Activated naive CD8-positive, alpha-beta T cell treated with anti-CD3 and anti-CD28 coated beads for 36 hours (primary cell): ENCODE measurements at regions not wholly inside any gene's neighbourhood (a gene's known extent, or its start where the extent isn't known, plus 50 kb on each side); places are given as distances from the start of the nearest gene placed in this dataset.
"Not testable (repeated sequence)": the region's sequence is repeated elsewhere in the genome, so short reads cannot be mapped to it uniquely, and the experiment has no call there.

Experiments used
- DNase-seq: peaks from one replicate; pipeline ENCODE4 v3.0.0; 2021
- H3K27ac Mint-ChIP-seq: one replicate; pipeline ENCODE4 v1.8.0; 2022; ENCODE audit warnings: mild to moderate bottlenecking, moderate library complexity, mixed read lengths
- H3K27me3 Mint-ChIP-seq: one replicate; pipeline ENCODE4 v1.8.0; 2022; ENCODE audit warnings: mild to moderate bottlenecking, mixed read lengths
- H3K36me3 Mint-ChIP-seq: one replicate; pipeline ENCODE4 v1.8.0; 2021; ENCODE audit warnings: mild to moderate bottlenecking, mixed read lengths
- H3K4me1 Mint-ChIP-seq: one replicate; pipeline ENCODE4 v1.8.0; 2021; ENCODE audit warnings: mixed read lengths
- H3K4me3 Mint-ChIP-seq: one replicate; pipeline ENCODE4 v1.8.0; 2022; ENCODE audit warnings: mild to moderate bottlenecking, moderate library complexity, mixed read lengths
- H3K9me3 Mint-ChIP-seq: one replicate; pipeline ENCODE4 v1.8.0; 2022; ENCODE audit warnings: mixed read lengths

GRCh38 chr13:104526561-104526960, 1460.3 kb upstream of the SLC10A2 start:
- Mint-ChIP-seq H3K36me3 (no peaks in the 10 kb centered on the region), H3K4me3 (no peak overlapping the region), H3K27me3 (no peaks in the 10 kb centered on the region), H3K4me1 (no peaks in the 10 kb centered on the region), H3K9me3 (no peaks in the 10 kb centered on the region), H3K27ac (no peak overlapping the region)
- no peak for DNase-seq

- H3K4me3 Mint-ChIP-seq: no peak overlapping the region
- no peaks in the 10 kb centered on the region for H3K27me3 Mint-ChIP-seq
- DNase-seq: no peak
- no peaks in the 10 kb centered on the region for H3K4me1 Mint-ChIP-seq
- no peak overlapping the region for H3K27ac Mint-ChIP-seq
- H3K9me3 Mint-ChIP-seq: no peaks in the 10 kb centered on the region
- no peaks in the 10 kb centered on the region for H3K36me3 Mint-ChIP-seq
Measured at GRCh38 chr13:104525467-104525866, 1459.2 kb upstream of the SLC10A2 start.

GRCh38 chr13:104522235-104523072, 1456.2 kb upstream of the SLC10A2 start:
- DNase-seq: no peak
- Mint-ChIP-seq H3K4me3 (no peak overlapping the region), H3K27me3 (no peaks in the 10 kb centered on the region), H3K27ac (no peak overlapping the region), H3K36me3 (no peaks in the 10 kb centered on the region), H3K4me1 (no peaks in the 10 kb centered on the region), H3K9me3 (no peaks in the 10 kb centered on the region)

GRCh38 chr13:104510422-104510821, 1444.2 kb upstream of the SLC10A2 start:
- no peaks in the 10 kb centered on the region for H3K9me3 Mint-ChIP-seq
- no peak for DNase-seq
- H3K27me3 Mint-ChIP-seq: no peaks in the 10 kb centered on the region
- no peak overlapping the region for H3K27ac Mint-ChIP-seq
- H3K4me1 Mint-ChIP-seq: no peaks in the 10 kb centered on the region
- no peak overlapping the region for H3K4me3 Mint-ChIP-seq
- H3K36me3 Mint-ChIP-seq: no peaks in the 10 kb centered on the region

DNA sequence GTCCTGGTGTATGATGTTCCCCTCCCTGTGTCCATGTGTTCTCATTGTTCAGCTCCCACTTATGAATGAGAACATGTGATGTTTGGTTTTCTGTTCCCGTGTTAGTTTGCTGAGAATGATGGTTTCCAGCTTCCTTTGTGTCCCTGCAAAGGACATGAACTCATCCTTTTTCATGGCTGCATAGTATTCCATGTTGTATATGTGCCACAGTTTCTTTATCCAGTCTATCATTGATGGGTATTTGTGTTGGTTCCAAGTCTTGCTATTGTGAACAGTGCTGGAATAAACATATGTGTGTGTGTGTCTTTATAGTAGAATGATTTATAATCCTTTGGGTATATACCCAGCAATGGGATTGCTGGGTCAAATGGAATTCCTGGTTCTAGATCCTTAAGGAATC, 1427.3 kb upstream of the SLC10A2 start:
- not testable (repeated sequence) for H3K36me3 Mint-ChIP-seq, H3K4me3 Mint-ChIP-seq, DNase-seq, H3K27ac Mint-ChIP-seq, H3K9me3 Mint-ChIP-seq, H3K4me1 Mint-ChIP-seq, H3K27me3 Mint-ChIP-seq

DNA sequence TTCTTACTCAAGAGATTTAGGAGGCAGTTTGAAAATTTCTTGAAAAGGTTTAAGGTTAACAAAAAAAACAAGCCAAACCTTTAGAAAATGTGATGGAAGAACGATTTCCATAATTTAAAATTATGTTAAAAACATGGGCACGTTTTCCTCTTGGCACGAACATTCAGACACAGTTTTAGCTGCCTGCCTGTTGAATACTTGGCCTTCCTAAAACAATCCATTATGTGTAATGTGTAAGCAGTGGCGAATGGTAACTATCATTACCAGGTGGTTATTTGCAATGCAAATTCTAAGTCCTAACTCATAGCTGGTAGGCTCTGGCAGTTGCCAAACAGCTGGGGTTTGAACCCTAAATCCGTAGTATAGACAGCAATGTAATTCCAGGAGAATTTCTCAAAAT, 1425.7 kb upstream of the SLC10A2 start:
- no peak overlapping the region for H3K4me3 Mint-ChIP-seq
- H3K9me3 Mint-ChIP-seq: peaks cover 9% of the 10 kb centered on the region
- DNase-seq: no peak
- no peaks in the 10 kb centered on the region for H3K27me3 Mint-ChIP-seq
- no peaks in the 10 kb centered on the region for H3K36me3 Mint-ChIP-seq
- no peaks in the 10 kb centered on the region for H3K4me1 Mint-ChIP-seq
- H3K27ac Mint-ChIP-seq: no peak overlapping the region

GRCh38 chr13:104487006-104487405, 1420.8 kb upstream of the SLC10A2 start:
- no peak overlapping the region for H3K27ac Mint-ChIP-seq
- H3K4me3 Mint-ChIP-seq: no peak overlapping the region
- H3K4me1 Mint-ChIP-seq: no peaks in the 10 kb centered on the region
- H3K36me3 Mint-ChIP-seq: no peaks in the 10 kb centered on the region
- DNase-seq: no peak
- no peaks in the 10 kb centered on the region for H3K27me3 Mint-ChIP-seq
- H3K9me3 Mint-ChIP-seq: no peaks in the 10 kb centered on the region

- no peak for DNase-seq
- H3K27me3 Mint-ChIP-seq: no peaks in the 10 kb centered on the region
- no peak overlapping the region for H3K4me3 Mint-ChIP-seq
- H3K36me3 Mint-ChIP-seq: no peaks in the 10 kb centered on the region
- no peaks in the 10 kb centered on the region for H3K9me3 Mint-ChIP-seq
- no peak overlapping the region for H3K27ac Mint-ChIP-seq
- no peaks in the 10 kb centered on the region for H3K4me1 Mint-ChIP-seq
Measured at GRCh38 chr13:104485571-104485970, 1419.4 kb upstream of the SLC10A2 start.

GRCh38 chr13:104483631-104484030, 1417.4 kb upstream of the SLC10A2 start:
- no peak overlapping the region for H3K27ac Mint-ChIP-seq
- no peak for DNase-seq
- no peaks in the 10 kb centered on the region for H3K4me1 Mint-ChIP-seq
- no peak overlapping the region for H3K4me3 Mint-ChIP-seq
- H3K9me3 Mint-ChIP-seq: peaks cover 9% of the 10 kb centered on the region
- no peaks in the 10 kb centered on the region for H3K36me3 Mint-ChIP-seq
- no peaks in the 10 kb centered on the region for H3K27me3 Mint-ChIP-seq

DNA sequence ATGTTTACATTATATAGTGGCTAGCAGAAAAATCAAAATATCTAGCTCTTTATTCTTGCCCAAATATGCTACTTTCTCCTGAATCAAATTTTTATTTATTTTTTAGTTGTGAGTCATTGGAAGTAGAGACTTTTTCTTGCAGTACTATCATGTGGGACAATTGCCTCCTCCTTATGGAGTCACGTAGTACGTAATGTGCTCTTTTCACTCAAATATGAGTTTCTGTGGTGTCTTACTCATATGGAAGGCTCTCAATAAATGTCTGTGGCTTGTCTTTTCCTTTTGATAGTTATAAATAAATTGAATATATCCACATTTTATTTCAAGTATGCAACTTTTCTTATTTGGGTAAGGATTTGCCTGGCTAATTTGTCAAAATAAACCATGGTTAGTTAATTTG, 1411.0 kb upstream of the SLC10A2 start:
- no peaks in the 10 kb centered on the region for H3K4me1 Mint-ChIP-seq
- no peaks in the 10 kb centered on the region for H3K36me3 Mint-ChIP-seq
- H3K9me3 Mint-ChIP-seq: peaks cover 12% of the 10 kb centered on the region
- DNase-seq: no peak
- H3K4me3 Mint-ChIP-seq: no peak overlapping the region
- H3K27me3 Mint-ChIP-seq: no peaks in the 10 kb centered on the region
- no peak overlapping the region for H3K27ac Mint-ChIP-seq

DNA sequence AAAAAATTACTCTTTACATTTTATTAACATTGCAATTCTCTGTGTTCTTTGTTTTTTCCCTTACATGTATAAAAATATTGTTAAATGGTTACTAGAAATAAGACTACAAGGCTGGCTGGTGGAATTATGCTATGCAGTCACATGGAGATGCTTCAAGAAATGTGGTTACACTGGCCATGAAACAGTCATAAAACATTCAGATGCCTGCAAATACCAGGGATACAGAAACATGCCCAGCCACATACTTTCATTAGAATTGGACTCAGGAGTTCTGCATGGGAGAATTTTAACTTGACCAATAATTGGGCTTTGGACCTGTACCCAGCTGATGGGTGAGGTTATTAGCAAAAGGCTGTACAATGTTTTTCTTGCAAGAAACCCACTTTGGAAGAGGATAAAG, 1407.7 kb upstream of the SLC10A2 start:
- H3K27me3 Mint-ChIP-seq: no peaks in the 10 kb centered on the region

DNA sequence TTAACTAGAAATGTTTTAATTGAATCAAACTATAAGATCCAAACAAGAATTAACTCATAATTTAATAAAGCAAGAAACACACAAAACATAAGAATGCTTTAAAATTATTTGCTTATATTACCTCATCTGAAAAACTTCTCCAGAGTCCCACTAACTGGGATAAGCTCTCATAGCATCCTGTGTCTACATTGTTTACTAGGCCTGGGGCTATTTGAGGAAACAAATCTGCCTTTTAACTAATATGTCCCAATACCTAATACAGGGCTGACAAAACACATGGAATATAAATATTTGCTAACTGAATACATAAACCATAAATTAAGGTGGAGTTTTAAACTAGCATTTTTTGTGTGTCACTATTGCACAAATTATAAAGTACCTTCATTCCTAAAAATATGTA, 1399.8 kb upstream of the SLC10A2 start:
- Mint-ChIP-seq H3K36me3 (no peaks in the 10 kb centered on the region), H3K4me1 (no peaks in the 10 kb centered on the region), H3K27me3 (no peaks in the 10 kb centered on the region), H3K9me3 (no peaks in the 10 kb centered on the region), H3K4me3 (no peak overlapping the region), H3K27ac (no peak overlapping the region)
- DNase-seq: no peak

More for the DNA sequence above, 1407.7 kb upstream of the SLC10A2 start:
- no peak for DNase-seq
- H3K4me1 Mint-ChIP-seq: no peaks in the 10 kb centered on the region
- H3K9me3 Mint-ChIP-seq: peaks cover 4% of the 10 kb centered on the region
- H3K36me3 Mint-ChIP-seq: no peaks in the 10 kb centered on the region
- H3K4me3 Mint-ChIP-seq: no peak overlapping the region
- no peak overlapping the region for H3K27ac Mint-ChIP-seq

- Mint-ChIP-seq H3K27ac (no peak overlapping the region), H3K4me3 (no peak overlapping the region), H3K27me3 (peaks cover 3% of the 10 kb centered on the region)
Measured at GRCh38 chr13:104461049-104461448, 1394.8 kb upstream of the SLC10A2 start.

GRCh38 chr13:104460554-104460953, 1394.3 kb upstream of the SLC10A2 start:
- no peak overlapping the region for H3K27ac Mint-ChIP-seq
- no peaks in the 10 kb centered on the region for H3K9me3 Mint-ChIP-seq
- DNase-seq: no peak
- no peaks in the 10 kb centered on the region for H3K36me3 Mint-ChIP-seq
- peaks cover 3% of the 10 kb centered on the region for H3K27me3 Mint-ChIP-seq
- H3K4me1 Mint-ChIP-seq: no peaks in the 10 kb centered on the region
- H3K4me3 Mint-ChIP-seq: no peak overlapping the region

More at GRCh38 chr13:104461049-104461448, 1394.8 kb upstream of the SLC10A2 start:
- DNase-seq: no peak
- no peaks in the 10 kb centered on the region for H3K9me3 Mint-ChIP-seq
- H3K4me1 Mint-ChIP-seq: no peaks in the 10 kb centered on the region
- H3K36me3 Mint-ChIP-seq: no peaks in the 10 kb centered on the region

DNA sequence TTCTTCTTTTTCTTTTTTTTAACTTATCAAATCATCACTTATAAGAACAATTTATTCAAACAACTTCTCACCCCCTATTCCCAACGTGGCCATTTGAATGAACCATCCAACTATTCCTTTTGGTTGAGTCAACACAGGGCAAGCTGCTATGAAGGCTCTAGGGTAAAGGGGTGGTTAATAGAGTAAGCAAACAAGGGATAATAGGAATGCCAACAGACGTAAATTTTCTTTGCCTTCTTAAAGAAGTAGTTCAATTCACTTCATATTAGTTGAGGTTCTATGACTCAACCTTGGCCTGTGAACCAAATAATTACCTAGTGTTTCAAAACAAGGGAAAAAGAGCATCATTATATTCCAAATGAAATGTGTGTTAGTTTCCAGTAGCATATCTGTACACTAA, 1383.8 kb upstream of the SLC10A2 start:
- no peak overlapping the region for H3K27ac Mint-ChIP-seq

DNA sequence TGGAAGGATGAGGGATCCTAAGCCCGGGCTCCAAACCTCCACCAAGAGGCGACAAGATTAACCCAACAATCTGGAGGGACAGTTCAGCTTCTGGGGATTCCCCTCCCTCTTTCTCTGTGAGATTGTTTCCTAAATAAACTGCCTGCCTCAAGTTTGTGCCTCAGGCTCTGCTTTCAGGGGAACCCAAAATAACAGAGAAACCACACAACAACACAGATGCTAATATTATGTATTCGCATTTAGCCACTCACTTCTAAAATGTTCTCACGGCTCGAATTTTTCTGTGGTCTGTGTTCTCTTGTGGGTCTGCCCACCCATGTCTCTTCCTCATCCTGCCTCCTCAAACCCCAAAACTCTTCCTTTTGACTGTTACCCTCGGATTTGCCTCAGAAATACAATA, 1381.1 kb upstream of the SLC10A2 start:
- H3K4me1 Mint-ChIP-seq: no peaks in the 10 kb centered on the region
- H3K9me3 Mint-ChIP-seq: peaks cover 3% of the 10 kb centered on the region
- H3K36me3 Mint-ChIP-seq: no peaks in the 10 kb centered on the region
- H3K27ac Mint-ChIP-seq: no peak overlapping the region
- H3K27me3 Mint-ChIP-seq: no peaks in the 10 kb centered on the region
- no peak for DNase-seq
- H3K4me3 Mint-ChIP-seq: no peak overlapping the region

More for the DNA sequence above, 1383.8 kb upstream of the SLC10A2 start:
- no peak for DNase-seq
- Mint-ChIP-seq H3K36me3 (no peaks in the 10 kb centered on the region), H3K4me3 (no peak overlapping the region), H3K27me3 (no peaks in the 10 kb centered on the region), H3K9me3 (peaks cover 3% of the 10 kb centered on the region), H3K4me1 (no peaks in the 10 kb centered on the region)
